GM21825 (cell line): ENCODE measurements at regions not wholly inside any gene's neighbourhood (a gene's known extent, or its start where the extent isn't known, plus 50 kb on each side); places are given as distances from the start of the nearest gene placed in this dataset.

Source experiments
- ATAC-seq: cut with Tn5 transposase; IDR thresholded peaks from one replicate; pipeline ENCODE4 v1.9.1; 2021; ENCODE audit warnings: mild to moderate bottlenecking, moderate library complexity; ENCODE audit not compliant: unreplicated experiment

DNA sequence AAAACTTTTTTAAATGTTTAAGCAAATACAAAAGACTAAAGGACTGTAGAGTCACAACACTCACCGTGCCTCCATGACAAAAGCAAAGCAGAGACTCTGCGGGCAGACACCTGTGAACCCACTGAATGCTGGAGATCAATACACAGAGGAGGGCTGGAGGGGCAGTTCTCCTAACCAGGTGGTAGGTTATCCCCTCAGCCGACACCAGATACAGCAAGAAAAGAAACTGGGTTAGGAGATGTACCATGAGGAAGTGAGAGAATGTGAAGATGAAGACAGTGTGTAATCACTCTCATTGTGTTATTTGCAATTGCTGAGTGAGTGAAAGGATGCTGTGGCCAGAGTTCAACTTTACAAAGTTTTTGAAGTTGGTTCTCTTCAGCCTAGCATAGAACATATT, 480.3 kb downstream of the BCL11B start:
- ATAC-seq, result no peak

GRCh38 chr14:98792171-98792570, 479.8 kb downstream of the BCL11B start:
- ATAC-seq, result no peak

DNA sequence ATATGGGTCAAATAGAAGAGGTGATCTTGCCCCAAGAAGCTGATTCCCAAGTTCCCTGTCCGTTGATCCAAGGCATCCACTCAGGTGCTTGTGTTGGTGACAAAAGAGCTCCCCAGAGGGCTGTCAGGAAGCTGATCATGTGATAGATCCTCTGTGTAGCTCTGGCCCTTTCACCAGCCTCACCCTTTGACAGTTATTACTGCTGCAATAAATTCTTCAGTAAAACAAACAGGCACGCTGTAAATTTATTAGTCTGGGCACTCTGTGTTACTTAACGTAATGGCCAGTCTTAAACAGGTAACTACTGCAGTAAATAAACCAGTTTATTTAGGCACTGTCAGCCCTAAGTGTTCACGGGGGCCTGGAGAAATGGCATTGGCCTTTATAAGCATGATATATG, 473.9 kb downstream of the BCL11B start:
- ATAC-seq, result no peak

GRCh38 chr14:98799891-98800290, 472.1 kb downstream of the BCL11B start:
- no peak for ATAC-seq

GRCh38 chr14:98802044-98802443, 470.0 kb downstream of the BCL11B start:
- ATAC-seq, result no peak

GRCh38 chr14:98803196-98803595, 468.8 kb downstream of the BCL11B start:
- no peak for ATAC-seq

DNA sequence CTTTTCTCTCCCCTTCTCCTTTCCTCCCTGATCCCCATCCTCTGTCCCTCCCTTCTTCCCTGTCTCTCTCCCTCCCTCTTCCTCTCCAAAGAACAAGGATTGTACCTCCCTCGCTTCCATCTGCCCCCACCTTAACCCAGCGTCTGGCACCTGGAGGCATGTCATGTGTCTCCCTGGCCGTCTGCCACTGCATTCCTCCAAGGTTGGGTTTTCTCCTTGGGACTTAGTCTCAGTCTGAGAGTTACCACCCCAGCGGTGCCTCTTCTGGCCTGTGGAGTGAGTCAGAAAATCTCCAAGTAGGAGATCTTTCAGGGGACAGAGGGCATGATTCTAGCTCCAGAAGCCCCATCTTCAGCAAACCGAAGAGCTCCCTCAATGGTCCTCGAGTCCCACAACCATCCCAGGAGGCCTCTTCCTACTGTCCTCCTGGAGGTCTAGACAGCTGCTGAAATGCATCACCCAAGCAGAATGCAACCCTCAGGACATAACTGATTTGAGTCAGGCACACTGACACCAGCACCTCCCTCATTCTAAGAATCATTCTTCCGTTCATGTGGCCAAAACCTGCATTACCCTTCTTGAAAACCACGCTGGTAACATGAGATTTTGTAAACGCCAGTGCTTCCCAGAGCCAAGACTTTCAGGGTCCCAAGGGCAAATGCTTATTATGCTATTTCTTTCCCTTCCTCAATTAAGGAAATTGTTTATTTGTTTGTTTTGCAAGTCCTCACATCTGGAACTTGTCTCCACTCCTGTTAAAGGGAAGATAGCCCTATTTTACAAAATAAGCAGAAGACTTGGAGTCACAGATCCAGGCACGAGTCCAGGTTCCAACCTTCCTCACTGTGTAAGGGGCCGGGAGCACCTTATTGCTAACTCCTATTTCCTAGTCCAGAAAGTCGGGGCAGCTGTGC, 463.2 kb downstream of the BCL11B start:
- no peak for ATAC-seq

DNA sequence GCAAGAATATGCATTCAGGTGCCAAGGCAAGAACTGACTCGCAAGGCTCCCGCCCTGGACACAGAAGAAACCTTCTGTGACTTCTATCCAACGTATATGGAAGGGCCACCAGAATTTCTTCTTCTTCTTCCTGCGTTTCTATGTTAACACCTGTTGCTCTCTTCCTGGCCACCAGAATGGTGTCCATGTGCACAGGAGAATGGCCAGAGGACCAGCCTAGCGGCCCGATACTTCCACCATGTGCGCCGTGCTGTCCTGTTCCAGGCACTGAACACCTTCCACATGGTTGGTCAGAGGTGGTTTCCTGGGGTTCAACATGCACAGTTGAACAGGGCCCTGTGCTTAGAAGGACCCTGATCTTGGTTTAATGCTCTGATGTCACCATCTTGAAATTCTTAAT, 455.8 kb downstream of the BCL11B start:
- no peak for ATAC-seq

DNA sequence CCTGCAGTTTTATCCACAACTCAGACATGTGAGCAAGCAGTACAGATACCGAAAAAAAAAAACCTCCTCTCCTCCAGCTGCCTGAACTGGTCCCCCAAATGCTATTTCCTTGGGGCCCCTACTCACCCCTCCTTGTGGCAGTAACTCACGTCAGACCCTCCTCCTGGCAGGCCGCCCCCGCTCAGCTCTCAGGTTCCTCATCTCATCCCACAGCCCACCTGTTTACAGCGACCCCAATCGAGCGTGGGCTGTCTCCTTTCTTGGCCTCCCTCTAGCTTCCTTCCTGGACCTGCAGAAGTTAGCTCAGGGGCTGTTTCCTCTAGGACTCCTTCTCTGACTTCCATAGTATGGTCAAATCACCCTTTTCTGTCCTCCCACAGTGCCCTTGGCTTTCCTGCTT, 455.3 kb downstream of the BCL11B start:
- no peak for ATAC-seq

- ATAC-seq, result no peak
Observed at GRCh38 chr14:98819132-98819866, 452.7 kb downstream of the BCL11B start.

DNA sequence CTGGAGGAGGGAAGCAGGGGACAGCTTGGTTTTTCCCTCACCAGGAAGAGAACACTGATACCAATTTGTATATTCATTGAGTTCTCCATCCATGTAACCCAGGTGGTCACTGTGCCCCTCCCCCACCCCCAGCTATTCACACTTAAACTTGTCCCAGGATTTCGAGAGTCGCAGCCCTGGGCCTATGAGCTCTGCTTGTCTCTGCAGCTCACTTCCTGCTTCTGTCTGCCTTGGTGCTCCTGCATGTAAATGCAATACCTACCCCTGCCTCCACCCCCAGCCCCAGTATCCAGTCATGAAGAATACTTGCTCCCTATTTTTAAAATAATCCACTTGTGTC, 452.2 kb downstream of the BCL11B start:
- no peak for ATAC-seq

DNA sequence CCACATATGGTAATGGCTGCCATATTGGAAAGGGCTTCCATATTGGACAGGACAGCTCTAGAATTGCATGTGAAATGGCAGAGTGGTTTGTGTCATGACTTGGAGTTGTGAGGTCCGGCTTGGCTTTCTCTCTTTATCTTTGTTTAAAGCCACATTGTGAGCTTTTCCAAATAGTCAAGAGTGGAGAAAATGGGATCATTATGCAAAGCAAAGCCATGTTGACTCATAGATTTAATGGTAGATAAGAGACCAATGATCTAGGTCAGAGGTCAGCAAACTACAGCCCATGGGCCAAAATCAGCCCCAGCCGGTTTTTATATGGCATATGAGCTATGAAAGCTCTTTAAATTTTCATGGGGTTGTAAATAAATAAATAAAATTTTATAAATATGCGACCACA, 449.1 kb downstream of the BCL11B start:
- no peak for ATAC-seq

DNA sequence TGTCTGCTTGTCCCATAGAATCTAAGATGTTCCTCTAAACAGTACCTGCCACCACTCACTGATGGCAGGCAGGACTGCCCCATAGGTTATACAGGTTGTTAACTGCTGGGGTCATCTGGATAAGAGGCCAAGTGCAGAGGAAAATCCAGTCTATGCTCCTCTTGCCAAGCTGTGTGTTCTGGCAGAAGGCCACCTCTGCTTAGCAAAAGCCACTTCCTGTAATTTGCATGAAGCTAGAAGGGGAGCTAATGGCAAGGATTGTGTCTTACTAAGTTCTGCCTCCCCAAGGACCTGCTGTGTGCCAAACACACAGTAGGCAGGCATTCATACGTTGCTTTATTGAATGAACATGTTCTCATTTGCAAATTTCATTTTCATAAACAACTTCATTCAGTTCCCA, 445.4 kb downstream of the BCL11B start:
- ATAC-seq, result no peak

DNA sequence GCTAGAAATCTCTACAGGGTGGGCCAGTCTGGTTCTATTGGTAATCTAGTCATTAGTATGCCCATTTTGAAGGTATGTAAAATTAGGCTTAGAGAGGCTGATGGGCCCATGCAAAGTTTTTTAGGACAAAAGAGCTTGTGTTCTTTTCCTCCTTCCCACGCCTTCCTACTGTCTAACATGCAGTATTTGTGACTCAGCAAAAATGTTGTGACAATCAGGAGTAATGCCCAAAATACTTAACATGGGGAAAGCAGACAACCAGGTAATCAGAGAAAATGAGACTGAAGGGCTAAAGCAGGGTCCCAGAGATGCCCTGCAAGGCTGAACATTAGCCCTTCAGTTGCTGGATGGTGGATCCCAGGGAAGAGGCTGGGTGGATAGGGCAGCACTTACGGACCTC, 437.9 kb downstream of the BCL11B start:
- no peak for ATAC-seq

DNA sequence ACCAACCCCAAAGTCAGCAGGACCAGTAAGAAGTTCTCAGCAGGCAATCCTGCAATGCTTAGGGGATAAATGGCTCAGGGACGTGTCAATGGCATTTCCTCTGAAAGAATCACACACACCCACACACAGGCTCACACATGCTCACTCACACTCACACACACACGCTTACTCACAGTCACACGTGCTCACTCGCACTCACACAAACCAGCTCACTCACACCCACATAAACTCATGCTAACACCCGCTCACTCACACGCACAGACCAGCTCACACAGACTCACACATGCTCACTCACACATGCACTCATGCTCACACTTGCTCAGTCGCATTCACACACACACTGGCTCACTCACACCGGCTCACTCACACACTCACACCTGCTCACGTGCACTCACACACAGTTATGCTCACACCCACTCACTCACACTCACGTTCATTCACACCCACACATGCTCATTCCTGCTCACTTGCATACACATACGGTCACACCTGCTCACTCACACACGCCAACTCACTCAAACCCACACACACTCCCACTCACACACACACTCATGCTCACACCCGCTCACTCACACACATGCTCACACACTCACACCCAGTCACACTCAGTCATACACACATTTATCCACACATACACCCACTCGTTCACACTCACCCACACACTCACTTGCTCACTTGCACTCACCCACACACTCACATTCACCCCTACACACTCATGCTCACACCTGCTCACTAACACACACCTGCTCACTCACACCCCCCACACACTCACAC, 436.8 kb downstream of the BCL11B start:
- no peak for ATAC-seq

- no peak for ATAC-seq
Observed at GRCh38 chr14:98835825-98836100, 436.2 kb downstream of the BCL11B start.

DNA sequence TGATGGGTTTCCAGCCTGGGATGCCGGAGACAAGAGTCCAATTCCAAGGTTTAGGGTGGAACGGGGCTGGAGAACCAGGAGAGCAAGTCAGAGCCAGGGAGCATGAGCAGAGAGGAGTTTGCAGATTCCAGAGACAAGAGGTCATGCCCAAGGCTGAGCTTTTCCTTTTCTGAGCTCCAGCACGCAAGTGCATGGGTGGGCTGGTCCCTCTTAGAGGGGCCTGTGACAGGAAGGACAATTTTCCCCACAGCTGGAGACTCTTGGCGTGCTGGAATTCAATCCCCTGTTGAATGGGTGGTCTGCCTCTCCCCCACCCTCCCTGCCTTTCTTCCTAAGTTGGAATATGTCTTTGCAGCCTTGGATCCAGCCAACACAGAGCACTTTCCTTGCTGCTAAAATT, 431.9 kb downstream of the BCL11B start:
- no peak for ATAC-seq

- no peak for ATAC-seq
Observed at GRCh38 chr14:98840511-98840910, 431.5 kb downstream of the BCL11B start.

- ATAC-seq, result no peak
Observed at GRCh38 chr14:98844456-98844855, 427.5 kb downstream of the BCL11B start.

DNA sequence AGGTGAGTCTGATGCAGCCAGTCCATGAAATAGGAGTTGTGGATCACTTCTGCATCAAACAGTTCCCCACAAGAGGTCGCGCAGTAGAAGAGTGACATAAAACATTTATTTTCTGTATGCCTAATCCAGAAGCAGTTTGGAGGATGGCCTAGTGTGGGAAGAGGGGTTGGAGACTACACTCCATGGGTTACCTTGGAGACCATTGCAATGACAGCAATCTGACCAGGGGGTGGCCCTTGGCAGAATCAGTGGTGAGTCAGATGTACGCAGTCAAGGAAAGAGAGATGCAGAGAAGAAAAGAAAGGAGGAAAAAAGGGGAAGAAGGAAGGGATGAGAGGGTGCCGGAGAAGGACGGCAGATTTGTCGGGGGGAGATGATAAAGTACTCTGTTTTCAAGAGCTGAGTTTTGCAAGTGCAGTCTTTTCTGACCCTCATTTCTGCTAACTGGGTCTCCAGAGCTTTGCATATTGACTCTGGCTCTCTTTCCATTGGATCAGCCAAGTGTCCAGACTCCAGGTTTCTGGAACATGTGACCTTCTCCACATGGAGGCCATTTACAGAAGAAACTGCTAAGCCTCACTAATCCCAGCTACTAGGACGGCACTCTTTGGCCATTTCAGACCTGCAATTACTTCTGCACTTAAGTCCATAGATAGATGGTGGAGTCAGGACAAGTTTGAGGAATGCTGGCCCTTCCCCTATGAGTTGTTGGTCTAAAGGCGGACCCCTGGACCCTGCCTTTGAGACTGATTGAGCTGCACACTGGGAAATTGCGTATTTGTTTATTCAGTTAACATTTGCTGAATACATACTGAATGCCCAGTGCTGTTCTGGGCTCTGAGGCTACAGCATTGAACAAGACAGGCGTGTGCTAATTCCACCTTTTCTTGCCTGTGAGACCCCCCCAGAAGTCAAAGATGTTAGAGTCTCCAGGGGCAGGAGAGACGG, 424.2 kb downstream of the BCL11B start:
- no peak for ATAC-seq
